CD4-positive, CD25-positive, alpha-beta regulatory T cell (primary cell): ENCODE measurements at regions not wholly inside any gene's neighbourhood (a gene's known extent, or its start where the extent isn't known, plus 50 kb on each side); places are given as distances from the start of the nearest gene placed in this dataset.
A peak's percentile ranks its signal among the peaks of the same experiment; 100 is the strongest.

Source experiments
- ATAC-seq, 2 donors: fragments of 150-1000 bp; cut with Tn5 transposase; one replicate each; pipeline ENCODE4 v1.10.0; 2021; ENCODE audit warnings: low read depth in 2 of 2, moderate number of reproducible peaks in 2 of 2, moderate library complexity in 1 of 2
- DNase-seq, 3 donors: peaks; one replicate each; pipeline versions ENCODE4 v3.0.0 to v3.0.0-alpha.2; 2012 to 2022; ENCODE audit warnings: mixed read lengths in 1 of 3
- H3K27ac ChIP-seq: one replicate; pipeline ENCODE4 v1.7.0; 2013; ENCODE audit warnings: mild to moderate bottlenecking, low read length; ENCODE audit not compliant: insufficient read depth, poor library complexity, severe bottlenecking
- H3K27me3 ChIP-seq: one replicate; pipeline ENCODE4 v1.7.0; 2013; ENCODE audit warnings: low read length; ENCODE audit not compliant: control insufficient read depth, insufficient read depth
- H3K36me3 ChIP-seq: one replicate; pipeline ENCODE4 v1.7.0; 2013; ENCODE audit warnings: mild to moderate bottlenecking, low read length, moderate library complexity; ENCODE audit not compliant: control insufficient read depth, insufficient read depth
- H3K4me1 ChIP-seq: 2 replicates; pipeline ENCODE4 v1.7.0; 2013; ENCODE audit warnings: mild to moderate bottlenecking, low read length; ENCODE audit not compliant: insufficient read depth, control insufficient read depth, poor library complexity, severe bottlenecking
- H3K4me3 ChIP-seq: one replicate; pipeline ENCODE4 v1.7.0; 2013; ENCODE audit warnings: low read depth, mild to moderate bottlenecking, low read length, moderate library complexity
- H3K9me3 ChIP-seq, 2 experiments: 1 replicate in 1 of 2; 2 replicates in 1 of 2; pipeline ENCODE4 v1.7.0; 2013; ENCODE audit warnings: low read length in 2 of 2, mild to moderate bottlenecking in 1 of 2, moderate library complexity in 1 of 2; ENCODE audit not compliant: control insufficient read depth in 2 of 2
- H3K27ac Mint-ChIP-seq, 3 donors: one replicate each; pipeline ENCODE4 v1.8.0; 2020 to 2022; ENCODE audit warnings: mild to moderate bottlenecking in 3 of 3, mixed read lengths in 3 of 3, moderate library complexity in 2 of 3
- H3K27me3 Mint-ChIP-seq: one replicate; pipeline ENCODE4 v1.8.0; 2022; ENCODE audit warnings: mild to moderate bottlenecking, mixed read lengths
- H3K36me3 Mint-ChIP-seq: one replicate; pipeline ENCODE4 v1.8.0; 2020; ENCODE audit warnings: mixed read lengths
- H3K4me1 Mint-ChIP-seq, 4 donors: one replicate each; pipeline ENCODE4 v1.8.0; 2020 to 2022; ENCODE audit warnings: mixed read lengths in 4 of 4, mild to moderate bottlenecking in 1 of 4
- H3K4me3 Mint-ChIP-seq, 4 donors: one replicate each; pipeline ENCODE4 v1.8.0; 2020 to 2022; ENCODE audit warnings: mild to moderate bottlenecking in 4 of 4, mixed read lengths in 4 of 4, moderate library complexity in 3 of 4
- H3K9me3 Mint-ChIP-seq, 7 donors: one replicate each; pipeline ENCODE4 v1.8.0; 2020 to 2022; ENCODE audit warnings: mixed read lengths in 7 of 7, mild to moderate bottlenecking in 3 of 7, moderate library complexity in 2 of 7

GRCh38 chr3:152093901-152094300 lies 174.8 kb upstream of the MBNL1 start:
- H3K36me3 Mint-ChIP-seq, result no peaks in the 10 kb centered on the region
- no peak overlapping the region for H3K27ac Mint-ChIP-seq
- H3K27me3 ChIP-seq, result no peaks in the 10 kb centered on the region
- H3K4me3 Mint-ChIP-seq, result no peak overlapping the region
- H3K27me3 Mint-ChIP-seq, result peaks cover 15% of the 10 kb centered on the region
- H3K9me3 ChIP-seq, result no peaks in the 10 kb centered on the region
- H3K36me3 ChIP-seq, result no peaks in the 10 kb centered on the region
- ATAC-seq (no peak), DNase-seq (no peak)
- H3K9me3 Mint-ChIP-seq, result peaks cover 0 to 5% (median 0%) of the 10 kb centered on the region in 7 donors
- H3K27ac ChIP-seq, result no peak overlapping the region
- H3K4me3 ChIP-seq, result no peak overlapping the region
- H3K4me1 Mint-ChIP-seq, result no peaks in the 10 kb centered on the region
- no peaks in the 10 kb centered on the region for H3K4me1 ChIP-seq

GRCh38 chr3:152094406-152094805 lies 174.3 kb upstream of the MBNL1 start:
- H3K9me3 ChIP-seq, result no peaks in the 10 kb centered on the region
- ATAC-seq, result no peak
- no peaks in the 10 kb centered on the region for H3K27me3 ChIP-seq
- no peaks in the 10 kb centered on the region for H3K4me1 ChIP-seq
- H3K27ac ChIP-seq, result no peak overlapping the region
- Mint-ChIP-seq H3K4me3 (no peak overlapping the region), H3K36me3 (no peaks in the 10 kb centered on the region), H3K4me1 (no peaks in the 10 kb centered on the region), H3K27me3 (peaks cover 14% of the 10 kb centered on the region), H3K27ac (peak overlapping the region in 1 of 3 donors; percentile 76), H3K9me3 (peaks cover 0 to 5% (median 0%) of the 10 kb centered on the region in 7 donors)
- DNase-seq, result no peak
- H3K36me3 ChIP-seq, result no peaks in the 10 kb centered on the region
- no peak overlapping the region for H3K4me3 ChIP-seq

GRCh38 chr3:152095472-152095871 lies 173.3 kb upstream of the MBNL1 start:
- Mint-ChIP-seq H3K36me3 (no peaks in the 10 kb centered on the region), H3K9me3 (peaks cover 0 to 5% (median 0%) of the 10 kb centered on the region in 7 donors), H3K4me3 (no peak overlapping the region), H3K27me3 (peaks cover 11% of the 10 kb centered on the region), H3K27ac (no peak overlapping the region), H3K4me1 (no peaks in the 10 kb centered on the region)
- Histone ChIP-seq H3K27ac (no peak overlapping the region), H3K9me3 (no peaks in the 10 kb centered on the region), H3K4me3 (no peak overlapping the region), H3K4me1 (no peaks in the 10 kb centered on the region), H3K27me3 (no peaks in the 10 kb centered on the region), H3K36me3 (no peaks in the 10 kb centered on the region)
- DNase-seq (no peak), ATAC-seq (no peak)

- no peak overlapping the region for H3K27ac ChIP-seq
- H3K27me3 ChIP-seq, result no peaks in the 10 kb centered on the region
- Mint-ChIP-seq H3K36me3 (no peaks in the 10 kb centered on the region), H3K4me1 (peaks cover 0 to 2% (median 0%) of the 10 kb centered on the region in 4 donors), H3K4me3 (no peak overlapping the region), H3K27me3 (peaks cover 11% of the 10 kb centered on the region), H3K27ac (no peak overlapping the region), H3K9me3 (peaks cover 0 to 5% (median 0%) of the 10 kb centered on the region in 7 donors)
- ATAC-seq (no peak), DNase-seq (no peak)
- no peaks in the 10 kb centered on the region for H3K9me3 ChIP-seq
- no peak overlapping the region for H3K4me3 ChIP-seq
- no peaks in the 10 kb centered on the region for H3K36me3 ChIP-seq
- H3K4me1 ChIP-seq, result no peaks in the 10 kb centered on the region
These were observed 172.3 kb upstream of the MBNL1 start for GRCh38 chr3:152096280-152096906.

- Mint-ChIP-seq H3K4me3 (no peak overlapping the region), H3K27me3 (peaks cover 6% of the 10 kb centered on the region), H3K27ac (no peak overlapping the region), H3K36me3 (no peaks in the 10 kb centered on the region), H3K9me3 (peaks cover 0 to 5% (median 0%) of the 10 kb centered on the region in 7 donors), H3K4me1 (peaks cover 0 to 2% (median 0%) of the 10 kb centered on the region in 4 donors)
- H3K4me3 ChIP-seq, result no peak overlapping the region
- H3K9me3 ChIP-seq, result no peaks in the 10 kb centered on the region
- H3K36me3 ChIP-seq, result no peaks in the 10 kb centered on the region
- no peak overlapping the region for H3K27ac ChIP-seq
- DNase-seq (no peak), ATAC-seq (no peak)
- no peaks in the 10 kb centered on the region for H3K27me3 ChIP-seq
- H3K4me1 ChIP-seq, result no peaks in the 10 kb centered on the region
These were observed 171.6 kb upstream of the MBNL1 start for GRCh38 chr3:152097120-152097519.

GRCh38 chr3:152097770-152098169 lies 171.0 kb upstream of the MBNL1 start:
- Histone ChIP-seq H3K9me3 (no peaks in the 10 kb centered on the region), H3K4me3 (no peak overlapping the region), H3K27ac (no peak overlapping the region), H3K36me3 (no peaks in the 10 kb centered on the region), H3K27me3 (no peaks in the 10 kb centered on the region), H3K4me1 (no peaks in the 10 kb centered on the region)
- Mint-ChIP-seq H3K4me1 (peaks cover 0 to 2% (median 0%) of the 10 kb centered on the region in 4 donors), H3K4me3 (no peak overlapping the region), H3K27ac (no peak overlapping the region), H3K36me3 (no peaks in the 10 kb centered on the region), H3K27me3 (peaks cover 10% of the 10 kb centered on the region), H3K9me3 (peaks cover 0 to 5% (median 0%) of the 10 kb centered on the region in 7 donors)
- DNase-seq (no peak), ATAC-seq (no peak)

- peaks cover 13% of the 10 kb centered on the region for H3K27me3 Mint-ChIP-seq
- H3K4me3 ChIP-seq, result no peak overlapping the region
- no peaks in the 10 kb centered on the region for H3K27me3 ChIP-seq
- peaks cover 0 to 5% (median 0%) of the 10 kb centered on the region in 7 donors for H3K9me3 Mint-ChIP-seq
- H3K27ac ChIP-seq, result no peak overlapping the region
- ATAC-seq (no peak), DNase-seq (peak in 1 of 3 donors; percentile 45)
- no peak overlapping the region for H3K27ac Mint-ChIP-seq
- no peaks in the 10 kb centered on the region for H3K36me3 Mint-ChIP-seq
- peaks cover 0 to 9% (median 0%) of the 10 kb centered on the region in 4 donors for H3K4me1 Mint-ChIP-seq
- H3K9me3 ChIP-seq, result no peaks in the 10 kb centered on the region
- H3K36me3 ChIP-seq, result no peaks in the 10 kb centered on the region
- no peaks in the 10 kb centered on the region for H3K4me1 ChIP-seq
- H3K4me3 Mint-ChIP-seq, result no peak overlapping the region
These were observed 168.1 kb upstream of the MBNL1 start for GRCh38 chr3:152100491-152101132.

- Histone ChIP-seq H3K27ac (no peak overlapping the region), H3K4me1 (no peaks in the 10 kb centered on the region), H3K36me3 (no peaks in the 10 kb centered on the region), H3K27me3 (no peaks in the 10 kb centered on the region), H3K9me3 (no peaks in the 10 kb centered on the region), H3K4me3 (no peak overlapping the region)
- DNase-seq (no peak), ATAC-seq (no peak)
- Mint-ChIP-seq H3K27me3 (peaks cover 19% of the 10 kb centered on the region), H3K4me3 (no peak overlapping the region), H3K9me3 (peaks cover 0 to 1% (median 0%) of the 10 kb centered on the region in 7 donors), H3K36me3 (no peaks in the 10 kb centered on the region), H3K27ac (no peak overlapping the region), H3K4me1 (peaks cover 0 to 9% (median 0%) of the 10 kb centered on the region in 4 donors)
These were observed 166.3 kb upstream of the MBNL1 start for GRCh38 chr3:152102410-152102809.
